HG03460 (cell line): ENCODE measurements at regions not wholly inside any gene's neighbourhood (a gene's known extent, or its start where the extent isn't known, plus 50 kb on each side); places are given as distances from the start of the nearest gene placed in this dataset.
"Not testable (repeated sequence)": the region's sequence is repeated elsewhere in the genome, so short reads cannot be mapped to it uniquely, and the experiment has no call there.

Source experiments
- ATAC-seq: cut with Tn5 transposase; IDR thresholded peaks from one replicate; pipeline ENCODE4 v1.9.1; 2021; ENCODE audit not compliant: unreplicated experiment

DNA sequence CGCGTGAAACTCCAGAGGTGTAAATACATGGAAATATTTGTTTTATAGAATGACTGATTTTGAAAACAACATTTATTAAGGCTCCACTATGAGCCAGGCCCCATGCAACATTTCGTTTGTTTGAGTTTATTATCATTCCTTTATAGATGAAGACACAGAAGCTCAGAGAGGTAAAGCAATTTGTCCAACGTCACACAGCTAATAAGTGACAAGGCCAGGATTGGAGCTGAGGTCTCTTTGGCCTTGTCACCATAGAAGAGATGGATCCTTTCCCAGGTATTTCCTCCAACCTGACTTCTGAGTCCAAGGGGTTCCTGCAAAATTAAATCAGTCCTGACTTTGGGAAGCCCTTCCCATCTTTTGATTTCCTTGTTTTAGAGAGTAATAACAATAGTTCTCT is 98.0 kb downstream of the SYF2 start:
- no peak for ATAC-seq

- no peak for ATAC-seq
Measured at GRCh38 chr1:25131794-25132193, 100.5 kb downstream of the SYF2 start.

- no peak for ATAC-seq
Measured at GRCh38 chr1:25130895-25131294, 101.4 kb downstream of the SYF2 start.

DNA sequence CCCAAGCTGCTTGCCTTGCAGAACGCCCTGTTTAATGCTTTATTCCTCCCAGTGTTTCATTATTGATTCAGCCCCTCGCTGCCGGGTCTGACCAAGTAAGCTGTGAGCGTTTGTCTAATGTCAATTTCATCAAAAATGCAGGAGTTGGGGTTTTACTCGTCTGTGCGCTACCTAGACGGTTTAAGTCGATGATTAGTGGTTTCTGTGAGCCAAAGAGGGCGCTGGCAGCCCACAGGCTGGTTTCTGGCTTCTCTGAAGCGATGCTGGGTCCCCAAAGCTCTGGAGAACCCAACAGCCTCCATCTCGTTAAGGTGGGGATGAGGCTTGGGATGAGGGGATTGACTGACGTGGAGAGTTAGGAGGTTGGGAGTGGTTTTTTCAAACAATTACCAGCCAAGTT is 102.9 kb downstream of the SYF2 start:
- no peak for ATAC-seq

- ATAC-seq: no peak
Measured at GRCh38 chr1:25128121-25128621, 104.1 kb downstream of the SYF2 start.

DNA sequence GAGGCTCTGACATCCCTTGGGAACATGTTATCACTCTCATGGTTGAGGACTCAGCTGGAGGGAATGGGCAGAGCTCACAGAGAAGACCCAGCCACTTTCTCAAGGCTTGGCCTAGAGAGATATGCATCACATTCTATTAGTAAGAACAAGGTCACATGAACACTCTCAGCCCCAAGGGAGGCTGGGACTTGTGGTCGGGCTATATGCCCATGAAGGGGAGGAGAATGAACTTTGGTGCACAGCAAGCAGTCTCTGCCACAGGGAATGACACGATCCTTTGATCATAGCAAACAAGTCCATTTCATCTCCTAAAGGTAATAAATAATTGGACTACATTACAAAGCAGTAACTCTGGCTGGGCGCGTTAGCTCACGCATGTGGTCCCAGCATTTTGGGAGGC is 105.7 kb downstream of the SYF2 start:
- ATAC-seq: no peak

- no peak for ATAC-seq
Measured at GRCh38 chr1:25123551-25123950, 108.8 kb downstream of the SYF2 start.

- no peak for ATAC-seq
Measured at GRCh38 chr1:25122747-25123146, 109.6 kb downstream of the SYF2 start.

- ATAC-seq: no peak
Measured at GRCh38 chr1:25120281-25120680, 112.0 kb downstream of the SYF2 start.

DNA sequence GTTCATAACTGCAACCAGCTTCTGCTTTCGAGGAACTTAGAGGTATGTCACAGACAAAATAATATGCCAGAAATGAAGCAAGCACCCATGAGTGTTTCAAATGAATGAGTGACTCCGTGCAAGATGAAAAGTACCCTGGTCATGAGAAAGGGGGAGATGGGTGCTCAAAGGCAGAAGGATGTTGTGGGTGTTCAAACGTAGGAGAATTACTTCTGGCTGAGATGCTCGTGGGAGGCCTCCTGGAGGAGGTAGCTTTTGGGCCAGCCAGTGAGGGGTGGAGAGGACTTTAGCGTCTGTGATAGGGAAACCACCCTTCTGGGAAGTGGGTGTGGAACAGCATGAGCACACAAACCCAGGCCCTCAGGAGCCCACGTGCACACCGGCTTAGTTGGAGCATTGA is 113.8 kb downstream of the SYF2 start:
- no peak for ATAC-seq

DNA sequence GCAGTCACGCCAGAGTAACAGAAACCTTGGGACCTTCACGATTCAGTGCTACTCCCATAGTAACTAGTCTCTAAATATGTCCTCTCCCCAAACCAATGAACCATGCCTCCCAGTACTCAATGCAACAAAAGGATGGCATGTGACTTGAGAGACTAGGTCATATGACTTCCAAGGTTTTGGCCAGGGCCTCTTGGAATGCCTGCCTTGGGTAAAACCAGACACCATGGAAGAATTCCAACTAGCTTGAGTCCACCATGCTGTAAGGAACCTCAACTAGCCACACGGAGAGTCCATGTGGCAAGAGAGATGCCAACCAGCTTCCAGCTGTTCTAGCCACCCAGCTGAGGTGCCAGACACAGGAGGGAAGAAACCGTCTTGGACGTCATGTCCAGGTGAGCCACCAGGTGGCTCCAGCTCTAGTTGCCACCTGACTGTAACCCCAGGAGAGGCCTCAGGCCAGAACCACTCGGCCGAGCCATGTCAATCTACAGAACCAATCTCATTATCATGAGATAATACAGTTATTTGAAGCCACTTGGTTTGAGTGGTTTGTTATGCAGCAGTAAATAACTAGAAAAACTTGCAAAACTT is 115.0 kb downstream of the SYF2 start:
- no peak for ATAC-seq

DNA sequence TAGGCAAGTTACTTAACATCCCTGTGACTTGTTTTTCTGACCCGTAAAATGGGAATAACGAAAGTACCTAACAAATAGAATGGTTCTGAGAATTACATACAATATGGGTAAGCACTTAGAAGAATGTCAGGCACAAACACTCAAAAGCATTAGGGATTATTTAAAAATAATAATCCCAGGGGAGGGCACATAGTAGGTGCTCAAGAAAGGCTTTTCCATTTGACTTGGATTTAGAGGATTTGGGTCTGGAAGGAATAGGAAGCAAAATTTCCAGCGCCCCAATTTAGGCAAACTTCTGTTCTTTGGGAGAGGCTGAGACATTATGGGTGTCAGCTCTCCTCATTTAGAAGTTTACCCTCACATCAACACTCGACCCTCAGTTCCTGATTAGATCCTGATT is 115.5 kb downstream of the SYF2 start:
- ATAC-seq: no peak

DNA sequence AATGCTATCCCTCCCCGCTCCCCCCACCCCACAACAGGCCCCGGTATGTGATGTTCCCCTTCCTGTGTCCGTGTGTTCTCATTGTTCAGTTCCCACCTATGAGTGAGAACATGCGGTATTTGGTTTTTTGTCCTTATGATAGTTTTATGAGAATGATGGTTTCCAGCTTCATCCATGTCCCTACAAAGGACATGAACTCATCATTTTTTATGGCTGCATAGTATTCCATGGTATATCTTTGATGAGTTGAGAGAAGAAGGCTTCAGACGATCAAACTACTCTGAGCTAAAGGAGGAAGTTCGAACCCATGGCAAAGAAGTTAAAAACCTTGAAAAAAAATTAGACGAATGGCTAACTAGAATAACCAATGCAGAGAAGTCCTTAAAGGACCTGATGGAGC is 116.2 kb downstream of the SYF2 start:
- ATAC-seq: not testable (repeated sequence)

- ATAC-seq: no peak
Measured at GRCh38 chr1:25113731-25114130, 118.6 kb downstream of the SYF2 start.

- ATAC-seq: no peak
Measured at GRCh38 chr1:25113086-25113485, 119.2 kb downstream of the SYF2 start.

DNA sequence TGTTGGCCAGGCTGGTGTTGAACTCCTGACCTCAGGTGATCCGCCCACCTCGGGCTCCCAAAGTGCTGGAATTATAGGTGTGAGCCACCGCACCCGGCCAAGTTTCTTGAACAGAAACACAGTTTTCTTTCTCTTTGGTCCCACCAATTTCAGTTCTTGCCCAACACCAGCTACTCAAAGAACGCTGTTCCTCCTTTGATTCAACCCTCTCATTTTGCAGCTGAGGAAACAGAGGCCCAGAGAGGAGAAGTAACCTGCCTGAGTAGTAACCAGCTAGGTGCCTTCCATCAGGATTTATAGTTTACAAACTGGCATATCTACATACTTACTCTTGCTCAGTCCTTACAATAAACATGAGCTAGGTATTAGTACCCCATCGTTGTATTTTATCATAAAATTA is 119.9 kb downstream of the SYF2 start:
- no peak for ATAC-seq

GRCh38 chr1:25111706-25112105 is 120.6 kb downstream of the SYF2 start:
- no peak for ATAC-seq

GRCh38 chr1:25110485-25110884 is 121.8 kb downstream of the SYF2 start:
- ATAC-seq: no peak

DNA sequence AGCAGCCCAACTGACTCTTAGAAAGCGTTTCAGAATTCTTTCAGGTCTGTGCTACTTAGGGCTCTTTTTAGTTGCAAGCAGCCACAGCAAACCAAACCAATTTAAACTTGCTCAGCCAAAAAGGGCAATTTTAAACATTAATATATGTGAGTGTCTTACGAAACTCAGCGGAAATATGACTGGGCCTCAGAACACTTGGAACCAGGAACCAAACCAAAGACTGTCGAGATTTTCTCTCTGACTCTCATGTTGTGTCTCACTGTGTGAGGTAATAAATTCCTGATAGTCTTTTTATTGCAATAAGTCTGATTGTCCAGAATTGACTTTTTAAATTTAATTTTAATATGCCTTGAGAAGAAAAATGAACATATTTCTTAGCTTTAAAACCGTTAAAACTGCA is 122.3 kb downstream of the SYF2 start:
- no peak for ATAC-seq

GRCh38 chr1:25109531-25109951 is 122.8 kb downstream of the SYF2 start:
- no peak for ATAC-seq

GRCh38 chr1:25107643-25108010 is 124.7 kb downstream of the SYF2 start:
- ATAC-seq: no peak

DNA sequence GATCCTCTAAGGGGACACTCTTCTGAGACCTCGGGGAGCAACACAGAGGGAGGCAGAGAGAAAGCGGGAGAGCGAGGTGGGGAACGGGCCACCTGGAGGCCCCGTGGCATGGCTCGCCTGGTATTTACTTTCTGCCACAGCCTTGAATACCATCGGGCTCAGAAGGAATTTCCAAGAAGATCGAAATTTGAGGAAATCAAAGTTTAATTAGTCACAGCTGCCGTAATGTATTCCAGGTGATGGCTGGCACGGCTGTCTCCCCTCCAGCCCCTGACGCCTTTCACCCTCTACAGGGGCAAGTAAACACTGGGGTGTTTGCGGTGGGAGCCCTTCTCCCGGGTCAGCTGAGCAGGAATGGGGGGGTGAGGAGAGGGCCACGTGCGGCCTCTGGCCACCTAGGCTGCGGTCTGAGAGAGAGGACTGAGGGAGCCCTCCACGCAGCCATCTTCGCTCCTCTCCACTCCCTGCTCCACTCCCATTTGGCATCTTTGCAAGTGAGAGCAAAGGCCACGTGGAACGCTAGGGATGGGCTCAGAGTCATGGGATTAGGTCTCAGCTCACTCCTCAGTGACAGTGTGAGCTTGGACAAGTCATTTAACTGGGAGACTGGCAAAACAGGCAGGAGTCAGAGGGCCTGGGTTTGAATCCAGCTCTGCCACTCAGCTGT is 125.2 kb downstream of the SYF2 start:
- ATAC-seq: no peak

DNA sequence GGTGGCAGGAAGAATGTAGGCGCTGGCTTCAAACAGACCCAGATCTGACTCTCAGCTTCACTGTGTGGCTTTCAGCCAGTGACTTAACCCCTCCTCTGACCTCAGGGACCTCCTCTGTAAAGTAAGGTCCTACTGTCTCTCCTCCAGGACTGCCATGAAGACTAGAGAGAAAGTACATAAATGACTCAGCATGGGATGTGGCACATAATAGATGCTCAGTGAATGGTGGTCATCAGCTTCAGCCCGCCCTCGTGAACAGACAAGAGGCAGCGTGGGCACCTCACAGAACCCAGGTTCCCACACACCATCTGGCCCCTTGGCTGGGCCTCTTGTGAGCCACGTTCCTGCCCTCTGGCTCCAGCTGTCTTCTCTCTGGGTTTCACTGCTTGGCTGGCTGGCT is 126.0 kb downstream of the SYF2 start:
- ATAC-seq: no peak
